H1 (cell line): ENCODE measurements at regions not wholly inside any gene's neighbourhood (a gene's known extent, or its start where the extent isn't known, plus 50 kb on each side); places are given as distances from the start of the nearest gene placed in this dataset.

Experiments used
- EZH2 ChIP-seq: fragments of 200-600 bp; sonication (generic); IDR thresholded peaks from 2 replicates; pipeline ENCODE4 v1.7.1; 2012; ENCODE audit warnings: low read depth, mild to moderate bottlenecking, moderate library complexity, low read length, inconsistent platforms; ENCODE audit not compliant: severe bottlenecking
- SAP30 ChIP-seq: fragments of 300-600 bp; sonication (generic); IDR thresholded peaks from 2 replicates; pipeline ENCODE4 v1.7.1; 2012; ENCODE audit warnings: low read length, moderate library complexity, mild to moderate bottlenecking, inconsistent platforms; ENCODE audit not compliant: insufficient read depth, insufficient replicate concordance
- TEAD4 ChIP-seq: IDR thresholded peaks from 2 replicates; pipeline ENCODE4 v1.6.1; 2012; ENCODE audit warnings: low read depth, low read length, inconsistent platforms, mixed read lengths
- ZNF274 ChIP-seq: IDR thresholded peaks from 2 replicates; pipeline ENCODE4 v1.7.0; 2012; ENCODE audit warnings: low read length, borderline replicate concordance; ENCODE audit errors: extremely low read depth
- TF ChIP-seq, protein P1 (sequence below), 3 experiments: IDR thresholded peaks; 1 replicate in 2 of 3; 2 replicates in 1 of 3; pipeline versions ENCODE4 v1.5.1 to v1.6.1; 2011; ENCODE audit warnings: low read length in 3 of 3, mild to moderate bottlenecking in 3 of 3, inconsistent platforms in 2 of 3, low read depth in 1 of 3, moderate library complexity in 1 of 3; ENCODE audit not compliant: insufficient read depth in 1 of 3; ENCODE audit errors: control extremely low read depth in 1 of 3

GRCh38 chr11:114989536-114989935, 311.2 kb downstream of the NXPE2 start:
- no peak for TF ChIP-seq ZNF274
- no peak for TF ChIP-seq SAP30
- TF ChIP-seq, protein P1, sequence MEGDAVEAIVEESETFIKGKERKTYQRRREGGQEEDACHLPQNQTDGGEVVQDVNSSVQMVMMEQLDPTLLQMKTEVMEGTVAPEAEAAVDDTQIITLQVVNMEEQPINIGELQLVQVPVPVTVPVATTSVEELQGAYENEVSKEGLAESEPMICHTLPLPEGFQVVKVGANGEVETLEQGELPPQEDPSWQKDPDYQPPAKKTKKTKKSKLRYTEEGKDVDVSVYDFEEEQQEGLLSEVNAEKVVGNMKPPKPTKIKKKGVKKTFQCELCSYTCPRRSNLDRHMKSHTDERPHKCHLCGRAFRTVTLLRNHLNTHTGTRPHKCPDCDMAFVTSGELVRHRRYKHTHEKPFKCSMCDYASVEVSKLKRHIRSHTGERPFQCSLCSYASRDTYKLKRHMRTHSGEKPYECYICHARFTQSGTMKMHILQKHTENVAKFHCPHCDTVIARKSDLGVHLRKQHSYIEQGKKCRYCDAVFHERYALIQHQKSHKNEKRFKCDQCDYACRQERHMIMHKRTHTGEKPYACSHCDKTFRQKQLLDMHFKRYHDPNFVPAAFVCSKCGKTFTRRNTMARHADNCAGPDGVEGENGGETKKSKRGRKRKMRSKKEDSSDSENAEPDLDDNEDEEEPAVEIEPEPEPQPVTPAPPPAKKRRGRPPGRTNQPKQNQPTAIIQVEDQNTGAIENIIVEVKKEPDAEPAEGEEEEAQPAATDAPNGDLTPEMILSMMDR (IDR thresholded peaks at IDR 0.05; ENCODE audit: control extremely low read depth in 1 of 3, insufficient read depth in 1 of 3, low read depth in 1 of 3, low read length in 3 of 3), result no peak
- TF ChIP-seq EZH2, result no peak
- no peak for TF ChIP-seq TEAD4
